CD14-positive monocyte (primary cell): ENCODE measurements at regions not wholly inside any gene's neighbourhood (a gene's known extent, or its start where the extent isn't known, plus 50 kb on each side); places are given as distances from the start of the nearest gene placed in this dataset.

Source experiments
- DNase-seq, 3 donors: peaks; one replicate each; pipeline ENCODE4 v3.0.0-alpha.2; 2011 to 2022
- H2AFZ ChIP-seq: 2 replicates; pipeline ENCODE4 v1.6.0; 2012; ENCODE audit warnings: mild to moderate bottlenecking, low read depth, low read length, inconsistent platforms; ENCODE audit not compliant: insufficient read depth, poor library complexity, severe bottlenecking
- H3K27ac ChIP-seq, 2 donors: 1 replicate in 1 of 2; 2 replicates in 1 of 2; pipeline ENCODE4 v1.5.1; 2012 to 2013; ENCODE audit warnings: low read length in 2 of 2, control low read depth in 1 of 2, inconsistent platforms in 1 of 2, low read depth in 1 of 2, mild to moderate bottlenecking in 1 of 2
- H3K27me3 ChIP-seq, 2 donors: one replicate each; pipeline versions ENCODE4 v1.6.0 to v1.6.1; 2011 to 2013; ENCODE audit warnings: low read length in 2 of 2; ENCODE audit not compliant: control insufficient read depth in 2 of 2, insufficient read depth in 2 of 2
- H3K36me3 ChIP-seq, 2 donors: replicated peaks in 1 of 2; 1 replicate in 1 of 2; 2 replicates in 1 of 2; pipeline versions ENCODE4 v1.5.1 to v1.6.1; 2012 to 2013; ENCODE audit warnings: low read length in 2 of 2, control low read depth in 1 of 2, inconsistent platforms in 1 of 2, mild to moderate bottlenecking in 1 of 2; ENCODE audit not compliant: insufficient read depth in 2 of 2, control insufficient read depth in 1 of 2
- H3K4me1 ChIP-seq, 2 donors: 1 replicate in 1 of 2; 2 replicates in 1 of 2; pipeline versions ENCODE4 v1.5.1 to v1.6.1; 2012 to 2013; ENCODE audit warnings: low read length in 2 of 2, control low read depth in 1 of 2, inconsistent platforms in 1 of 2, mild to moderate bottlenecking in 1 of 2, moderate library complexity in 1 of 2; ENCODE audit not compliant: insufficient read depth in 2 of 2, control insufficient read depth in 1 of 2
- H3K4me2 ChIP-seq: replicated peaks from 2 replicates; pipeline ENCODE3; 2012; ENCODE audit warnings: low read length, moderate library complexity, mild to moderate bottlenecking; ENCODE audit not compliant: poor library complexity, severe bottlenecking; ENCODE audit errors: extremely low read depth
- H3K4me3 ChIP-seq, 3 experiments: fragments of 200-600 bp in 1 of 3; sonication (generic) in 1 of 3; replicated peaks in 1 of 3; 1 replicate in 2 of 3; 2 replicates in 1 of 3; pipeline ENCODE4 v1.5.1; 2011 to 2013; ENCODE audit warnings: low read length in 3 of 3, mild to moderate bottlenecking in 3 of 3, control low read depth in 2 of 3, low read depth in 2 of 3, inconsistent platforms in 1 of 3, moderate library complexity in 1 of 3
- H3K79me2 ChIP-seq: 2 replicates; pipeline ENCODE4 v1.6.0; 2012; ENCODE audit warnings: mild to moderate bottlenecking, control low read depth, inconsistent platforms, low read length, moderate library complexity; ENCODE audit not compliant: insufficient read depth
- H3K9ac ChIP-seq: 2 replicates; pipeline ENCODE4 v1.6.0; 2017; ENCODE audit warnings: low read length, mild to moderate bottlenecking; ENCODE audit not compliant: insufficient read depth, poor library complexity, severe bottlenecking
- H3K9me3 ChIP-seq, 2 donors: replicated peaks in 1 of 2; 1 replicate in 1 of 2; 2 replicates in 1 of 2; pipeline versions ENCODE4 v1.5.1 to v1.6.1; 2012 to 2013; ENCODE audit warnings: low read length in 2 of 2, control low read depth in 1 of 2; ENCODE audit not compliant: control insufficient read depth in 1 of 2, insufficient read depth in 1 of 2
- H4K20me1 ChIP-seq: 2 replicates; pipeline ENCODE4 v1.6.0; 2012; ENCODE audit warnings: mild to moderate bottlenecking, low read length, control low read depth, moderate library complexity; ENCODE audit not compliant: insufficient read depth
- H3K27ac Mint-ChIP-seq, 7 donors: one replicate each; pipeline ENCODE4 v1.8.0; 2020; ENCODE audit warnings: mild to moderate bottlenecking in 7 of 7, mixed read lengths in 7 of 7, moderate library complexity in 6 of 7, inconsistent platforms in 2 of 7
- H3K27me3 Mint-ChIP-seq, 3 donors: one replicate each; pipeline ENCODE4 v1.8.0; 2021 to 2022; ENCODE audit warnings: low read depth in 3 of 3, mild to moderate bottlenecking in 3 of 3, mixed read lengths in 3 of 3, moderate library complexity in 3 of 3, inconsistent platforms in 1 of 3
- H3K36me3 Mint-ChIP-seq, 2 donors: one replicate each; pipeline ENCODE4 v1.8.0; 2020; ENCODE audit warnings: mixed read lengths in 2 of 2, inconsistent platforms in 1 of 2, mild to moderate bottlenecking in 1 of 2
- H3K4me1 Mint-ChIP-seq: one replicate; pipeline ENCODE4 v1.8.0; 2020; ENCODE audit warnings: mild to moderate bottlenecking, mixed read lengths
- H3K4me3 Mint-ChIP-seq, 2 donors: one replicate each; pipeline ENCODE4 v1.8.0; 2020; ENCODE audit warnings: mild to moderate bottlenecking in 2 of 2, mixed read lengths in 2 of 2, moderate library complexity in 1 of 2
- H3K9me3 Mint-ChIP-seq, 7 donors: one replicate each; pipeline ENCODE4 v1.8.0; 2020 to 2022; ENCODE audit warnings: mixed read lengths in 7 of 7, mild to moderate bottlenecking in 6 of 7, moderate library complexity in 6 of 7, inconsistent platforms in 2 of 7
- WGBS: methylation state at CpG from one replicate; pipeline ENCODE4 v1.1.5; 2013; ENCODE audit warnings: missing lambda C conversion rate; ENCODE audit not compliant: insufficient coverage; 5-methylcytosine and 5-hydroxymethylcytosine counted together
- intact Hi-C, 2 donors: fragments of 100-400 bp; cut with micrococcal nuclease; formaldehyde crosslinking; loops; one replicate each; pipeline versions ENCODE4 v1.15.0 to v1.15.1; 2023
- TF ChIP-seq, protein P1 (sequence below): fragments of 200-600 bp; IDR thresholded peaks from one replicate; pipeline ENCODE4 v1.8.0; 2022; ENCODE audit warnings: antibody characterized with exemption, mild to moderate bottlenecking

DNA sequence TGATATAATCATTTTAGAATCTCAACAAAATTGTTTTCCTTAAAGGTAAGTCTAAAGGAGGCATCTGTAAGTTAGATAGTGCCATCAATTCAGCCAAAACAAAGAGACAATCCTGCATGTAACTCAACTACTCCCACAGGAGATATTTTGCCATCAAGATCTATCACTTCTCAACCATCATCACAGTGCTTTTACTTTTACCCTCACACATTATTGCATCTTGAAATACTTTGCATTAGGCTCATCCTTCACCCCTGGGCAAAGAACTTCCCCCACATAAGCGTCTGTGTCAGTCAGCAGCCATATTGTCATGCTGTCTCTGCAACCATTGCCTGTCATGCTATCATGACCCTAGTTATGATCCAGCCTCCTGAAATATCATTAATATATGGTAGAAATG is 54.9 kb upstream of the NLGN1 start:
- no peaks in the 10 kb centered on the region for H3K27me3 Mint-ChIP-seq
- Histone ChIP-seq H4K20me1 (no peaks in the 10 kb centered on the region), H2AFZ (no peak overlapping the region), H3K27ac (no peak overlapping the region), H3K4me2 (no peak overlapping the region), H3K4me3 (no peak overlapping the region), H3K36me3 (no peaks in the 10 kb centered on the region), H3K9me3 (no peaks in the 10 kb centered on the region), H3K4me1 (no peaks in the 10 kb centered on the region), H3K27me3 (no peaks in the 10 kb centered on the region), H3K9ac (no peak overlapping the region), H3K79me2 (no peaks in the 10 kb centered on the region)
- no peak overlapping the region for H3K4me3 Mint-ChIP-seq
- no peak for DNase-seq
- no peaks in the 10 kb centered on the region for H3K4me1 Mint-ChIP-seq
- H3K9me3 Mint-ChIP-seq, result peaks cover 0 to 1% (median 0%) of the 10 kb centered on the region in 7 donors
- WGBS, result no CpG with 5 or more reads among the region's 1 CpG
- TF ChIP-seq, protein P1, sequence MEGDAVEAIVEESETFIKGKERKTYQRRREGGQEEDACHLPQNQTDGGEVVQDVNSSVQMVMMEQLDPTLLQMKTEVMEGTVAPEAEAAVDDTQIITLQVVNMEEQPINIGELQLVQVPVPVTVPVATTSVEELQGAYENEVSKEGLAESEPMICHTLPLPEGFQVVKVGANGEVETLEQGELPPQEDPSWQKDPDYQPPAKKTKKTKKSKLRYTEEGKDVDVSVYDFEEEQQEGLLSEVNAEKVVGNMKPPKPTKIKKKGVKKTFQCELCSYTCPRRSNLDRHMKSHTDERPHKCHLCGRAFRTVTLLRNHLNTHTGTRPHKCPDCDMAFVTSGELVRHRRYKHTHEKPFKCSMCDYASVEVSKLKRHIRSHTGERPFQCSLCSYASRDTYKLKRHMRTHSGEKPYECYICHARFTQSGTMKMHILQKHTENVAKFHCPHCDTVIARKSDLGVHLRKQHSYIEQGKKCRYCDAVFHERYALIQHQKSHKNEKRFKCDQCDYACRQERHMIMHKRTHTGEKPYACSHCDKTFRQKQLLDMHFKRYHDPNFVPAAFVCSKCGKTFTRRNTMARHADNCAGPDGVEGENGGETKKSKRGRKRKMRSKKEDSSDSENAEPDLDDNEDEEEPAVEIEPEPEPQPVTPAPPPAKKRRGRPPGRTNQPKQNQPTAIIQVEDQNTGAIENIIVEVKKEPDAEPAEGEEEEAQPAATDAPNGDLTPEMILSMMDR, result no peak
- intact Hi-C loops, result no loop called here
- H3K27ac Mint-ChIP-seq, result no peak overlapping the region
- no peaks in the 10 kb centered on the region for H3K36me3 Mint-ChIP-seq

DNA sequence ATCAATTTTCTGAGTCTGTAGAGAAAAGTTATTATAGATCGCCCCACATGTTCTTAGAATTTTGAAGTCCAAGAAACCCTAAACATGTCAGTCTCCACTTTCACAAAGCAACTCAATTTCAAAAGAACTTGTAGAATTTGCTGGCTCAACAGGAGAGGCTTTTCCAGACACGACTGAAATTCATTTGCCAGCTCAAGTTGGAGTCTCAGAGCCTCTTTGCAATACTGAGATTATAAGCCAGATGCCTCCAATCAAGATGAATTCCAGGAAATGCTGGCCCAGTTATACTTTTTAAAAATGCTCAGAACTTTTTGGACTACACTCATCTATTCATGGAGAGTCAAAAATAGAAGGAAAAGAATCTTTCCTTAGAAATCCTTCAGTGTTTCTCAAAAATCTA is 56.9 kb upstream of the NLGN1 start:
- intact Hi-C loops, result no loop called here
- no peaks in the 10 kb centered on the region for H3K9me3 ChIP-seq
- no peak overlapping the region for H3K27ac Mint-ChIP-seq
- H3K4me3 Mint-ChIP-seq, result no peak overlapping the region
- no peaks in the 10 kb centered on the region for H3K27me3 Mint-ChIP-seq
- no peaks in the 10 kb centered on the region for H3K4me1 ChIP-seq
- H4K20me1 ChIP-seq, result no peaks in the 10 kb centered on the region
- H3K27ac ChIP-seq, result no peak overlapping the region
- peaks cover 0 to 1% (median 0%) of the 10 kb centered on the region in 7 donors for H3K9me3 Mint-ChIP-seq
- TF ChIP-seq, protein P1, result no peak
- no peak for DNase-seq
- no peaks in the 10 kb centered on the region for H3K36me3 ChIP-seq
- no peak overlapping the region for H3K4me3 ChIP-seq
- H3K9ac ChIP-seq, result no peak overlapping the region
- H3K4me1 Mint-ChIP-seq, result no peaks in the 10 kb centered on the region
- H3K4me2 ChIP-seq, result no peak overlapping the region
- no peak overlapping the region for H2AFZ ChIP-seq
- no peaks in the 10 kb centered on the region for H3K36me3 Mint-ChIP-seq
- no CpG with 5 or more reads among the region's 2 CpGs for WGBS
- no peaks in the 10 kb centered on the region for H3K79me2 ChIP-seq
- H3K27me3 ChIP-seq, result no peaks in the 10 kb centered on the region
